PFSK-1 (cell line): ENCODE measurements at regions not wholly inside any gene's neighbourhood (a gene's known extent, or its start where the extent isn't known, plus 50 kb on each side); places are given as distances from the start of the nearest gene placed in this dataset.

Experiments
- FOXP2 ChIP-seq: optimal IDR thresholded peaks from 2 replicates; pipeline ENCODE3; 2011; ENCODE audit warnings: borderline replicate concordance, control low read depth, inconsistent platforms; ENCODE audit not compliant: insufficient read depth; ENCODE audit errors: extremely low read length, extremely low read depth
- POLR2AphosphoS5 ChIP-seq: IDR thresholded peaks from 2 replicates; pipeline ENCODE4 v1.6.1; 2012; ENCODE audit warnings: low read depth, mild to moderate bottlenecking, control low read depth, low read length, moderate library complexity
- REST ChIP-seq, 2 experiments: IDR thresholded peaks; 2 replicates each; pipeline versions ENCODE4 v1.6.1 to v1.8.0; 2011 to 2012; ENCODE audit warnings: low read depth in 2 of 2, low read length in 2 of 2, control low read depth in 1 of 2, inconsistent platforms in 1 of 2, mild to moderate bottlenecking in 1 of 2, moderate library complexity in 1 of 2; ENCODE audit not compliant: insufficient read depth in 1 of 2
- SIN3A ChIP-seq: IDR thresholded peaks from 2 replicates; pipeline ENCODE4 v1.6.1; 2012; ENCODE audit warnings: mild to moderate bottlenecking, low read length, moderate library complexity, borderline replicate concordance; ENCODE audit not compliant: insufficient read depth
- TAF1 ChIP-seq: IDR thresholded peaks from 2 replicates; pipeline ENCODE4 v1.6.1; 2012; ENCODE audit warnings: low read length, control low read depth, borderline replicate concordance; ENCODE audit not compliant: insufficient read depth

- TF ChIP-seq SIN3A (no peak), TAF1 (no peak), FOXP2 (no peak), REST (IDR thresholded peaks at IDR 0.05; ENCODE audit: insufficient read depth in 1 of 2, low read depth in 2 of 2, low read length in 2 of 2) (no peak), POLR2AphosphoS5 (no peak)
Observed at GRCh38 chr6:15887491-15888461, 224.9 kb upstream of the DTNBP1 start.

GRCh38 chr6:15885624-15886023, 222.8 kb upstream of the DTNBP1 start:
- TF ChIP-seq REST (IDR thresholded peaks at IDR 0.05; ENCODE audit: insufficient read depth in 1 of 2, low read depth in 2 of 2, low read length in 2 of 2) (no peak), FOXP2 (no peak), POLR2AphosphoS5 (no peak), TAF1 (no peak), SIN3A (no peak)

GRCh38 chr6:15882915-15883314, 220.1 kb upstream of the DTNBP1 start:
- no peak for TF ChIP-seq POLR2AphosphoS5
- TF ChIP-seq SIN3A: no peak
- TF ChIP-seq FOXP2: no peak
- 0 out of 4 replicates have a peak, but pooled peaks of 1 of the 2 experiments have one; percentile 23 for TF ChIP-seq REST (IDR thresholded peaks at IDR 0.05; ENCODE audit: insufficient read depth in 1 of 2, low read depth in 2 of 2, low read length in 2 of 2)
- TF ChIP-seq TAF1: no peak

GRCh38 chr6:15882345-15882744, 219.5 kb upstream of the DTNBP1 start:
- TF ChIP-seq REST (IDR thresholded peaks at IDR 0.05; ENCODE audit: insufficient read depth in 1 of 2, low read depth in 2 of 2, low read length in 2 of 2): no peak
- no peak for TF ChIP-seq SIN3A
- no peak for TF ChIP-seq FOXP2
- no peak for TF ChIP-seq TAF1
- TF ChIP-seq POLR2AphosphoS5: no peak
